ENCODE measurements at regions not wholly inside any gene's neighbourhood (a gene's known extent, or its start where the extent isn't known, plus 50 kb on each side); places are given as distances from the start of the nearest gene placed in this dataset.

DNA sequence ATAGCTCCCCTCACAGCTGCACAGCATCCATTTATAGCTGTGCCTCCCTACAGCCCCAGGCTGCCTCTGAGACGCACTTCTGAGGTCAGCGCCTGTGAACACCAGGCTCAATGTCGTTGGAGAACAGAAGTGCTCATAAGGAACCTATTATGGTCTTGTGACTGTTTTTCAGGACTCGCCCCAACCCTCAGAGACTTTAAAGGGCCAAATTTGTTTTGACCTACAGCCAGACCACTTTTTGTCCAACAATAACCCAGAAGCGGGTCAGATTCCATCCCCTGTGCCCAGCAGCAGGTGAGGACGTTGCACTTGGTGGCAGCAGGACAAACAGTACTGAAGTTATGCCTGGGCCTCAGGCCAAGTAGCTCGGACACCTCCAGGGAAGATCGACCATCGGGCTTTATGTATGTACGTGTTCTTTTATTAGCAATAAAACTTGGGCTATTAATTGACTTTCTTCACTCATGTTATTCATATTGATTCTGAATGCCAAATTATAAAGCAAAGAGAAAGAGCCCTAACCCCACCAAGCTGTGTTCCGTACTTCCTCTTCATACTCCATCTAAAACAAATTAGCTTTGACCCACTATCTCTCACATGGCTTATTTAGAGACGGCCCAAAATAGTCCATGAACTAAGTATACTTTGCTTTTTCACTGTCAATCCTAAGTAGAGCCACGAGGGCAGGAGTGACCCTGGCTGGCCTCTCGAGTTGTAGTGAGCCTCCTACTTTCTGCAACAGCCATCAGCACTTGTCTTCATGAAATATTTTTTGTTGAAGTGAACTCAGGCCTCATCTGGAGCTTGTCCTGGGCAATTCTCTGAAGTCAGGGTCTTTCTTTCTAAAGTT is 92.3 kb upstream of the PAX6 start:
- TF ChIP-seq, protein P1, sequence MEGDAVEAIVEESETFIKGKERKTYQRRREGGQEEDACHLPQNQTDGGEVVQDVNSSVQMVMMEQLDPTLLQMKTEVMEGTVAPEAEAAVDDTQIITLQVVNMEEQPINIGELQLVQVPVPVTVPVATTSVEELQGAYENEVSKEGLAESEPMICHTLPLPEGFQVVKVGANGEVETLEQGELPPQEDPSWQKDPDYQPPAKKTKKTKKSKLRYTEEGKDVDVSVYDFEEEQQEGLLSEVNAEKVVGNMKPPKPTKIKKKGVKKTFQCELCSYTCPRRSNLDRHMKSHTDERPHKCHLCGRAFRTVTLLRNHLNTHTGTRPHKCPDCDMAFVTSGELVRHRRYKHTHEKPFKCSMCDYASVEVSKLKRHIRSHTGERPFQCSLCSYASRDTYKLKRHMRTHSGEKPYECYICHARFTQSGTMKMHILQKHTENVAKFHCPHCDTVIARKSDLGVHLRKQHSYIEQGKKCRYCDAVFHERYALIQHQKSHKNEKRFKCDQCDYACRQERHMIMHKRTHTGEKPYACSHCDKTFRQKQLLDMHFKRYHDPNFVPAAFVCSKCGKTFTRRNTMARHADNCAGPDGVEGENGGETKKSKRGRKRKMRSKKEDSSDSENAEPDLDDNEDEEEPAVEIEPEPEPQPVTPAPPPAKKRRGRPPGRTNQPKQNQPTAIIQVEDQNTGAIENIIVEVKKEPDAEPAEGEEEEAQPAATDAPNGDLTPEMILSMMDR (IDR thresholded peaks at IDR 0.05; ENCODE audit: low read depth, low read length): no peak
- no peak for TF ChIP-seq EZH2phosphoT487 (IDR thresholded peaks at IDR 0.05; ENCODE audit: low read depth)
